GM12872 (cell line): ENCODE measurements at regions not wholly inside any gene's neighbourhood (a gene's known extent, or its start where the extent isn't known, plus 50 kb on each side); places are given as distances from the start of the nearest gene placed in this dataset.

Experiments
- CTCF ChIP-seq: IDR thresholded peaks from 3 replicates; pipeline ENCODE4 v1.5.1; 2011; ENCODE audit warnings: low read depth, mild to moderate bottlenecking, low read length, moderate library complexity; ENCODE audit not compliant: insufficient read depth

- TF ChIP-seq CTCF, result no peak
Observed at GRCh38 chr2:144211826-144212225, 308.1 kb downstream of the ZEB2 start.

- TF ChIP-seq CTCF, result no peak
Observed at GRCh38 chr2:144211065-144211464, 308.9 kb downstream of the ZEB2 start.

GRCh38 chr2:144210076-144210475 lies 309.8 kb downstream of the ZEB2 start:
- no peak for TF ChIP-seq CTCF

GRCh38 chr2:144208924-144209323 lies 311.0 kb downstream of the ZEB2 start:
- no peak for TF ChIP-seq CTCF

- no peak for TF ChIP-seq CTCF
Observed at GRCh38 chr2:144206019-144206418, 313.9 kb downstream of the ZEB2 start.

GRCh38 chr2:144201868-144202468 lies 318.0 kb downstream of the ZEB2 start:
- no peak for TF ChIP-seq CTCF

GRCh38 chr2:144201126-144201525 lies 318.8 kb downstream of the ZEB2 start:
- TF ChIP-seq CTCF, result no peak
